ENCODE measurements at regions not wholly inside any gene's neighbourhood (a gene's known extent, or its start where the extent isn't known, plus 50 kb on each side); places are given as distances from the start of the nearest gene placed in this dataset.

- Histone ChIP-seq H3K4me3 (no peak overlapping the region), H3K9me3 (no peaks in the 10 kb centered on the region), H3K27ac (no peak overlapping the region), H3K4me1 (no peaks in the 10 kb centered on the region), H3K36me3 (no peaks in the 10 kb centered on the region), H3K27me3 (no peaks in the 10 kb centered on the region)
- intact Hi-C loops (cut with DNase I) = no loop called here
- 67 to 80% methylated on average over 3 of the region's 3 CpGs for WGBS, 2 donors
- DNase-seq = no peak
- no peak for TF ChIP-seq CTCF (IDR thresholded peaks at IDR 0.05)
- TF ChIP-seq POLR2AphosphoS5 (IDR thresholded peaks at IDR 0.05) = no peak
- TF ChIP-seq EP300 (IDR thresholded peaks at IDR 0.05) = no peak
- TF ChIP-seq POLR2A (IDR thresholded peaks at IDR 0.05) = no peak
Observed at GRCh38 chr1:208437401-208437800, 193.2 kb upstream of the PLXNA2 start.

- TF ChIP-seq CTCF (IDR thresholded peaks at IDR 0.05) = no peak
- no peak for TF ChIP-seq POLR2AphosphoS5 (IDR thresholded peaks at IDR 0.05)
- TF ChIP-seq POLR2A (IDR thresholded peaks at IDR 0.05) = no peak
- no peak for TF ChIP-seq EP300 (IDR thresholded peaks at IDR 0.05)
- Histone ChIP-seq H3K9me3 (no peaks in the 10 kb centered on the region), H3K27me3 (no peaks in the 10 kb centered on the region), H3K36me3 (no peaks in the 10 kb centered on the region), H3K4me3 (no peak overlapping the region), H3K4me1 (no peaks in the 10 kb centered on the region), H3K27ac (no peak overlapping the region)
- intact Hi-C loops (cut with DNase I) = no loop called here
- WGBS, 2 donors = 42 to 56% methylated on average over 2 of the region's 2 CpGs
- no peak for DNase-seq
Observed at GRCh38 chr1:208438112-208438699, 194.0 kb upstream of the PLXNA2 start.

- peaks cover 0 to 8% (median 7%) of the 10 kb centered on the region in 4 donors for H3K4me1 ChIP-seq
- WGBS, 2 donors = 55 to 59% methylated on average over 7 of the region's 7 CpGs
- no peak for DNase-seq
- intact Hi-C loops (cut with DNase I) = no loop called here
- H3K9me3 ChIP-seq = peaks cover 0 to 3% (median 0%) of the 10 kb centered on the region in 4 donors
- no peaks in the 10 kb centered on the region for H3K36me3 ChIP-seq
- no peak overlapping the region for H3K27ac ChIP-seq
- TF ChIP-seq POLR2A (IDR thresholded peaks at IDR 0.05) (no peak), CTCF (IDR thresholded peaks at IDR 0.05) (no peak), POLR2AphosphoS5 (IDR thresholded peaks at IDR 0.05) (no peak), EP300 (IDR thresholded peaks at IDR 0.05) (no peak)
- H3K27me3 ChIP-seq = no peaks in the 10 kb centered on the region
- H3K4me3 ChIP-seq = no peak overlapping the region
Observed at GRCh38 chr1:208445758-208446203, 201.6 kb upstream of the PLXNA2 start.

- Histone ChIP-seq H3K27ac (no peak overlapping the region), H3K4me1 (peaks cover 0 to 13% (median 9%) of the 10 kb centered on the region in 4 donors), H3K9me3 (peaks cover 0 to 3% (median 0%) of the 10 kb centered on the region in 4 donors), H3K4me3 (no peak overlapping the region), H3K36me3 (no peaks in the 10 kb centered on the region), H3K27me3 (no peaks in the 10 kb centered on the region)
- DNase-seq = no peak
- intact Hi-C loops (cut with DNase I) = no loop called here
- TF ChIP-seq POLR2A (IDR thresholded peaks at IDR 0.05) = no peak
- TF ChIP-seq POLR2AphosphoS5 (IDR thresholded peaks at IDR 0.05) = no peak
- TF ChIP-seq CTCF (IDR thresholded peaks at IDR 0.05) = no peak
- no peak for TF ChIP-seq EP300 (IDR thresholded peaks at IDR 0.05)
- WGBS, 2 donors = 60 to 86% methylated on average over 5 of the region's 5 CpGs
Observed at GRCh38 chr1:208446271-208446691, 202.1 kb upstream of the PLXNA2 start.

- H3K27ac ChIP-seq = no peak overlapping the region
- no peaks in the 10 kb centered on the region for H3K36me3 ChIP-seq
- H3K4me1 ChIP-seq = peaks cover 0 to 23% (median 9%) of the 10 kb centered on the region in 4 donors
- no peak for DNase-seq
- H3K27me3 ChIP-seq = no peaks in the 10 kb centered on the region
- WGBS, 2 donors = 91 to 93% methylated on average over 4 of the region's 4 CpGs
- peaks cover 0 to 3% (median 0%) of the 10 kb centered on the region in 4 donors for H3K9me3 ChIP-seq
- intact Hi-C loops (cut with DNase I) = no loop called here
- no peak for TF ChIP-seq POLR2A (IDR thresholded peaks at IDR 0.05)
- TF ChIP-seq CTCF (IDR thresholded peaks at IDR 0.05) = no peak
- no peak for TF ChIP-seq EP300 (IDR thresholded peaks at IDR 0.05)
- TF ChIP-seq POLR2AphosphoS5 (IDR thresholded peaks at IDR 0.05) = no peak
- no peak overlapping the region for H3K4me3 ChIP-seq
Observed at GRCh38 chr1:208448425-208448824, 204.2 kb upstream of the PLXNA2 start.

All from sigmoid colon (tissue), 6 donors.